ENCODE measurements at regions not wholly inside any gene's neighbourhood (a gene's known extent, or its start where the extent isn't known, plus 50 kb on each side); places are given as distances from the start of the nearest gene placed in this dataset.

DNA sequence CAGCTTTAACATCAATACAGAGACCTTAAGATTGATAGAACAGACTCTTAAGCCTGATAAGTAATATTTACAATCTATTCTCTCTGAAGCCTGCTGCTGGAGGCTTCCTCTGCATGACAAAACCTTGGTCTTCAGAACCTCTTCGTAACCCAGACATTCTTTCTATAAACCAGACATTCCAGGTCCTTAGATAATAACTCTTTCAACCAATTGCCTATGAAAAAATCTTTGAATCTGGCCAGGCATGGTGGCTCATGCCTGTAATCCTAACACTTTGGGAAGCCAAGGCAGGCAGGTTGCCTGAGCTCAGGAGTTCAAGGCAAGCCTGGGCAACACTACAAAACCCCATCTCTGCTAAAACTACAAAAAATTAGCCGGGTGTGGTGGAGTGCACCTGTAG is 327.8 kb downstream of the ENC1 start:
- no peak overlapping the region for H3K4me2 ChIP-seq (ENCODE audit: low read depth, low read length, poor library complexity, severe bottlenecking)
- no peaks in the 10 kb centered on the region for H4K20me1 ChIP-seq (ENCODE audit: insufficient read depth, low read length, poor library complexity, severe bottlenecking)
- no peaks in the 10 kb centered on the region for H3K27me3 ChIP-seq (ENCODE audit: insufficient read depth, low read length, poor library complexity, severe bottlenecking)
- H3K79me2 ChIP-seq (ENCODE audit: insufficient read depth, low read length) = no peaks in the 10 kb centered on the region
- no peaks in the 10 kb centered on the region for H3K36me3 ChIP-seq (ENCODE audit: insufficient read depth, low read length)
- no peak overlapping the region for H3K4me3 ChIP-seq (ENCODE audit: low read length, poor library complexity, severe bottlenecking)
- TF ChIP-seq, protein P1, sequence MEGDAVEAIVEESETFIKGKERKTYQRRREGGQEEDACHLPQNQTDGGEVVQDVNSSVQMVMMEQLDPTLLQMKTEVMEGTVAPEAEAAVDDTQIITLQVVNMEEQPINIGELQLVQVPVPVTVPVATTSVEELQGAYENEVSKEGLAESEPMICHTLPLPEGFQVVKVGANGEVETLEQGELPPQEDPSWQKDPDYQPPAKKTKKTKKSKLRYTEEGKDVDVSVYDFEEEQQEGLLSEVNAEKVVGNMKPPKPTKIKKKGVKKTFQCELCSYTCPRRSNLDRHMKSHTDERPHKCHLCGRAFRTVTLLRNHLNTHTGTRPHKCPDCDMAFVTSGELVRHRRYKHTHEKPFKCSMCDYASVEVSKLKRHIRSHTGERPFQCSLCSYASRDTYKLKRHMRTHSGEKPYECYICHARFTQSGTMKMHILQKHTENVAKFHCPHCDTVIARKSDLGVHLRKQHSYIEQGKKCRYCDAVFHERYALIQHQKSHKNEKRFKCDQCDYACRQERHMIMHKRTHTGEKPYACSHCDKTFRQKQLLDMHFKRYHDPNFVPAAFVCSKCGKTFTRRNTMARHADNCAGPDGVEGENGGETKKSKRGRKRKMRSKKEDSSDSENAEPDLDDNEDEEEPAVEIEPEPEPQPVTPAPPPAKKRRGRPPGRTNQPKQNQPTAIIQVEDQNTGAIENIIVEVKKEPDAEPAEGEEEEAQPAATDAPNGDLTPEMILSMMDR (conservative IDR thresholded peaks at IDR 0.05; ENCODE audit: low read length) = no peak
- no peak for TF ChIP-seq EZH2phosphoT487 (IDR thresholded peaks at IDR 0.05; ENCODE audit: borderline replicate concordance)
- no peaks in the 10 kb centered on the region for H3K9me3 ChIP-seq (ENCODE audit: insufficient read depth, low read depth, low read length)
- no peaks in the 10 kb centered on the region for H3F3A ChIP-seq (ENCODE audit: low read depth)
- peaks cover 9% of the 10 kb centered on the region for H3K4me1 ChIP-seq (ENCODE audit: insufficient read depth, low read length, poor library complexity, severe bottlenecking)
- no peak overlapping the region for H2AFZ ChIP-seq (ENCODE audit: low read length)
- H3K9ac ChIP-seq (ENCODE audit: low read depth, low read length, poor library complexity, severe bottlenecking) = no peak overlapping the region
- H3K9me2 ChIP-seq (replicated peaks; ENCODE audit: low read depth, low read length) = no peaks in the 10 kb centered on the region

DNA sequence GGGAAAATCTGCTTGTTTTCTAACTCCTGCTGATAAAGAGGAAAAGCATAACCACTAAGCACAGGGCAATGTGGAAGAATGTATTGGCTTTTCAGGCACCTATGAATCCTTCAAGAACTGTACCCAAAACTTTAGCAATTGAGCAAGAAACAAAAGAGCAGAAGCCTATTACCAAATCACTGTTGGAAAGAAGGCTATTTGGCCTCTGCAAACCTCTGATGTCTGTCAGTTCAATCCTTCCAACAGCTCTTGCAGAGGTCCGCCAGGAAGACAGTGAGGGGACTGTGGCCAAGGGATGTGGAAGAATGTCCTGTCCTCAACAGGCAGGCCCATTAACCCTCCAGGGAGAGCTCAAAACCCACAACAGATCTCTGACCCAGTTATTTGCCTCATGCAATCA is 328.6 kb downstream of the ENC1 start:
- H2AFZ ChIP-seq (ENCODE audit: low read length) = no peak overlapping the region
- H3K4me2 ChIP-seq (ENCODE audit: low read depth, low read length, poor library complexity, severe bottlenecking) = no peak overlapping the region
- no peaks in the 10 kb centered on the region for H4K20me1 ChIP-seq (ENCODE audit: insufficient read depth, low read length, poor library complexity, severe bottlenecking)
- no peaks in the 10 kb centered on the region for H3K79me2 ChIP-seq (ENCODE audit: insufficient read depth, low read length)
- H3K9me3 ChIP-seq (ENCODE audit: insufficient read depth, low read depth, low read length) = no peaks in the 10 kb centered on the region
- no peaks in the 10 kb centered on the region for H3K9me2 ChIP-seq (replicated peaks; ENCODE audit: low read depth, low read length)
- no peak for TF ChIP-seq EZH2phosphoT487 (IDR thresholded peaks at IDR 0.05; ENCODE audit: borderline replicate concordance)
- TF ChIP-seq, protein P1 (conservative IDR thresholded peaks at IDR 0.05; ENCODE audit: low read length) = no peak
- H3K4me1 ChIP-seq (ENCODE audit: insufficient read depth, low read length, poor library complexity, severe bottlenecking) = peaks cover 9% of the 10 kb centered on the region
- no peaks in the 10 kb centered on the region for H3K36me3 ChIP-seq (ENCODE audit: insufficient read depth, low read length)
- H3K27me3 ChIP-seq (ENCODE audit: insufficient read depth, low read length, poor library complexity, severe bottlenecking) = no peaks in the 10 kb centered on the region
- H3K9ac ChIP-seq (ENCODE audit: low read depth, low read length, poor library complexity, severe bottlenecking) = no peak overlapping the region
- no peak overlapping the region for H3K4me3 ChIP-seq (ENCODE audit: low read length, poor library complexity, severe bottlenecking)
- no peaks in the 10 kb centered on the region for H3F3A ChIP-seq (ENCODE audit: low read depth)

DNA sequence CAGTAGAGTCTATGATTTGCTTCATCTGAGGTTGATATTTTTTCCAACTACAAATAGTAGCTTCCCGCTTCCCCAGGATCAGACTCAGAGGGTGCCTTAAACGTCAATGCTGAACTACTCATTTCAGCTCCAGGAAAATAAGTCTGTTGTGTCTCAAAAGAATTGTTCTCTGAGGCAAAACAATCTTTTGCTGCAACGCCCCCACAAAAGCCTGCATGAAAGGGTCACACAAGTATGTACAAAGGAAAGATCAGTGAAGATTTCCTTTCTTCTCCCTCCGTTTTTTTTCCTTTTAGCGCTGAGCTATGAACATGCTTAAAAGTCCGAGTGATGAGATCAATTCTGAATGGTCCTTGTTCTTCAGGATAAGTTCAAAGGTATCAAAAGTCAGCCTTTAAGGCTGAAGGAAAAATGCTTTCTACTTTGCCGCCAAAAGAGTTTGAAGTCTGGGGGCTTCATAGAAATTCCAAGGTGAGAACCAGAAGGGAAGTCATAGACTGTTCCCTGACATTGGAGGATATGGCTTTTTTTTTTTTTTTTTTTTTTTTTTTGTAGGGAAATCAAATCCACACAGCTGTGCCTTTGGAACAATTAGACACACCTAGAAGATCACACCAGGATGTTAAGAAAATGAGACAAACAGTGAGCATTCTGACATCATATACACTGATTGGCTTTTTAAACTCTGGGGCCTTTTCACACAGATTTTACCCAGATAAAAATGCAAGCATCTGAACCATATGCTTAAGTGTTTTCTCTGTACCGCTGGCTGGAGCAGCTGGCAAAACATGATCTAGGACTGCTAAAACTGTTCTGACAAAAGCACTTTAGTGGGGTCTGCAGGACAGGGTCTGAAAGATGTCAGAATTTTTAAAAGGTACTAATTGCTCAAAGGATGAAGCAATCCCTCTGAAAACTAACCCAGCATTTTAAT is 329.3 kb downstream of the ENC1 start:
- Histone ChIP-seq H3K9ac (ENCODE audit: low read depth, low read length, poor library complexity, severe bottlenecking) (no peak overlapping the region), H3K4me1 (ENCODE audit: insufficient read depth, low read length, poor library complexity, severe bottlenecking) (peaks cover 4% of the 10 kb centered on the region), H3K79me2 (ENCODE audit: insufficient read depth, low read length) (no peaks in the 10 kb centered on the region), H3K4me3 (ENCODE audit: low read length, poor library complexity, severe bottlenecking) (no peak overlapping the region), H3F3A (ENCODE audit: low read depth) (no peaks in the 10 kb centered on the region), H4K20me1 (ENCODE audit: insufficient read depth, low read length, poor library complexity, severe bottlenecking) (no peaks in the 10 kb centered on the region), H3K36me3 (ENCODE audit: insufficient read depth, low read length) (no peaks in the 10 kb centered on the region), H3K9me2 (replicated peaks; ENCODE audit: low read depth, low read length) (no peaks in the 10 kb centered on the region), H3K27me3 (ENCODE audit: insufficient read depth, low read length, poor library complexity, severe bottlenecking) (no peaks in the 10 kb centered on the region), H3K9me3 (ENCODE audit: insufficient read depth, low read depth, low read length) (no peaks in the 10 kb centered on the region), H3K4me2 (ENCODE audit: low read depth, low read length, poor library complexity, severe bottlenecking) (no peak overlapping the region), H2AFZ (ENCODE audit: low read length) (no peak overlapping the region)
- TF ChIP-seq, protein P1 (conservative IDR thresholded peaks at IDR 0.05; ENCODE audit: low read length) = no peak
- TF ChIP-seq EZH2phosphoT487 (IDR thresholded peaks at IDR 0.05; ENCODE audit: borderline replicate concordance) = no peak

Measured in Loucy (cell line).